ENCODE measurements at regions not wholly inside any gene's neighbourhood (a gene's known extent, or its start where the extent isn't known, plus 50 kb on each side); places are given as distances from the start of the nearest gene placed in this dataset.

DNA sequence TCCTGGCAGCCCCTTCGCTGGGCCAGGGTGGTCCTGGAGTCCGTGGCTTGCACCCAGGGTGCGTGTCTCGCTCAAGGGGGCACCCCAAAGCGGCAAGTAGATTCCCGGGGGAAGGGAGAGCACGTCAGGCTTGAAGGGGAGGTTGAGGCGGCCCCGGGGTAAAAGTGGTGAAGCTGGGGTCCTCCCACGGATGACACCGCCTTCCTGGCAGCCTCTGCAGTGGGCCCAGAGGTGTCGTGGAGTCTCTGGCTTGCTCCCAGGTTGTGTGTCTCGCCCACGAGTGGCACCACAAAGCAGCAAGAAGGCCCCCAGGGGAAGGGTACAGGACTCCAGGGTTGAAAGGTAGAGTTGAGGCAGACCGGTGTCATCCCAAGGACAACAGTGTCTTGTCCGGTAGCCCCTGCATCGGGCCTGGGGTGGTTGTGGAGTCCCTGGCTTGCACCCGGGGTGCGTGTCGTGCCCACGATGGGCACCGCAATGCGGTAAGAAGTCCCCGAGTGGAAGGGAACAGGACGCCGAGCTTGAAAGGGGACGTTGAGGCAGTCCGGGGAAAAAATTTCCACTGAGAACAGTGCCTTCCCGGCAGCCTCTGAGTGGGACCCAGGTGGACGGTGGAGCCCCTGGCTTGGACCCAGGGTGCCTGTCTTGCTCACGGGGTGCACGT lies 158.0 kb upstream of the ALG10B start:
- Mint-ChIP-seq H3K27me3 (no peaks in the 10 kb centered on the region), H3K4me1 (no peaks in the 10 kb centered on the region), H3K36me3 (no peaks in the 10 kb centered on the region), H3K27ac (no peak overlapping the region), H3K4me3 (no peak overlapping the region), H3K9me3 (peaks cover 0 to 6% (median 2%) of the 10 kb centered on the region in 7 donors)
- DNase-seq (no peak), ATAC-seq (ENCODE audit: low read depth in 2 of 2) (no peak)
- H3K9me3 ChIP-seq (ENCODE audit: control insufficient read depth in 2 of 2, low read length in 2 of 2): peaks cover 0 to 6% of the 10 kb centered on the region in 2 experiments
- no peaks in the 10 kb centered on the region for H3K36me3 ChIP-seq (ENCODE audit: control insufficient read depth, insufficient read depth, low read length)
- no peak overlapping the region for H3K27ac ChIP-seq (ENCODE audit: insufficient read depth, low read length, poor library complexity, severe bottlenecking)
- H3K27me3 ChIP-seq (ENCODE audit: control insufficient read depth, insufficient read depth, low read length): no peaks in the 10 kb centered on the region
- H3K4me1 ChIP-seq (ENCODE audit: control insufficient read depth, insufficient read depth, low read length, poor library complexity, severe bottlenecking): no peaks in the 10 kb centered on the region
- no peak overlapping the region for H3K4me3 ChIP-seq (ENCODE audit: low read depth, low read length)

DNA sequence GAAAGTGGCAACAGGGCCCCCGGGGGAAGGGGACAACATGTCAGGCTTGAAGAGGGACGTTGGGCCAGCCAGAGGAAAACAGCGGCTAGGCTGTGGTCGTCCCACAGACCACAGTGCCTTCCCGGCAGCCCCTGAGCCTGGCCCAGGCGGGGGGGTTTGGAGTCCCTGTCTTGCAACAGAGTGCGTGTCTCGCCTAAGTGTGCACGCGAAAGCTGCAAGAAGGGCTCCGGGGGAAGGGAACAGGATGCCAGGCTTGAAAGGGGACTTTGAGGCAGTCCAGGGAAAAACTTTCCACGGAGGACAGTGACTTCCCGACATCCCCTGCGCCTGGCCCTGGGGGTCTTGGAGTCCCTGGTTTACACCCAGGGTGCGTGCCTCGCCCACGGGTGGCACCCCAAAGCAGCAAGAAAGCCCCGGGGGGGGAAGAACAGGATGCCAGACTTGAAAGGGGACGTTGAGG lies 157.5 kb upstream of the ALG10B start:
- Mint-ChIP-seq H3K4me3 (no peak overlapping the region), H3K9me3 (peaks cover 2 to 6% (median 2%) of the 10 kb centered on the region in 7 donors), H3K36me3 (no peaks in the 10 kb centered on the region), H3K27ac (no peak overlapping the region), H3K4me1 (no peaks in the 10 kb centered on the region), H3K27me3 (no peaks in the 10 kb centered on the region)
- ATAC-seq (ENCODE audit: low read depth in 2 of 2): no peak
- Histone ChIP-seq H3K4me1 (ENCODE audit: control insufficient read depth, insufficient read depth, low read length, poor library complexity, severe bottlenecking) (no peaks in the 10 kb centered on the region), H3K36me3 (ENCODE audit: control insufficient read depth, insufficient read depth, low read length) (no peaks in the 10 kb centered on the region), H3K9me3 (ENCODE audit: control insufficient read depth in 2 of 2, low read length in 2 of 2) (peaks cover 0 to 6% of the 10 kb centered on the region in 2 experiments), H3K4me3 (ENCODE audit: low read depth, low read length) (no peak overlapping the region), H3K27ac (ENCODE audit: insufficient read depth, low read length, poor library complexity, severe bottlenecking) (no peak overlapping the region), H3K27me3 (ENCODE audit: control insufficient read depth, insufficient read depth, low read length) (no peaks in the 10 kb centered on the region)
- DNase-seq: no peak

DNA sequence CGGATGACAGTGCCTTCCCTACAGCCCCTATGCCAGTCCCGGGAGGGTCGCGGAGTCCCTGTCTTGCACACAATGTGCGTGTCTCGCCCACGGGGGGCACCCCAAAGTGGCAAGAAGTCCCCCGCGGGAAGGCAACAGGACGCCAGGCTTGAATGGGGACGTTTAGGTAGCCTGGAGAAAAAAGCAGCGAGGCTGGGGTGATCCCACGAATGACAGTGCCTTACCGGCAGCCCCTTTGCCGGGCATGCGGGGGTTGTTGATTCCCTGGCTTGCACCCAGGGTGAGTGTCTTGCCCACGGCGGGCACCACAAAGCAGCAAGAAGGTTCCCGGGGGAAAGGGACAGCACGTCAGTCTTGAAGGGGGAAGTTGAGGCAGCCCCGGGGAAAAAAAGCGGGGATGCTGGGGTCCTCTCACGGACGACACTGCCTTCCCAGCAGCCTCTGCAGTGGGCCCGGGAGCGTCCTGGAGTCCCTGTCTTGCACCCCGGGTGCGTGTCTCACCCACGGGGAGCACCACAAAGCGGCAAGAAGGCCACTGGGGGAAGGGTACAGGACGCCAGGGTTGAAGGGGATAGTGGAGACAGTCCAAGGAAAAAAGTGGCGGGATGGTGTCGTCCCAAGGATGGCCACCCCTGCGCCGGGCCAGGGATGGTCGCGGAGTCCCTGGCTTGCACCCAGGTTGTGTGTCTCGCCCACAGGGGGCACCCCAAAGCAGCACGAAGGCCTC lies 156.8 kb upstream of the ALG10B start:
- no peak overlapping the region for H3K4me3 ChIP-seq (ENCODE audit: low read depth, low read length)
- Mint-ChIP-seq H3K9me3 (peaks cover 2 to 7% (median 4%) of the 10 kb centered on the region in 7 donors), H3K4me3 (no peak overlapping the region), H3K27ac (no peak overlapping the region), H3K36me3 (no peaks in the 10 kb centered on the region), H3K4me1 (peaks cover 0 to 5% (median 0%) of the 10 kb centered on the region in 4 donors), H3K27me3 (peaks cover 4% of the 10 kb centered on the region)
- DNase-seq (no peak), ATAC-seq (ENCODE audit: low read depth in 2 of 2) (no peak)
- peaks cover 0 to 6% of the 10 kb centered on the region in 2 experiments for H3K9me3 ChIP-seq (ENCODE audit: control insufficient read depth in 2 of 2, low read length in 2 of 2)
- no peaks in the 10 kb centered on the region for H3K27me3 ChIP-seq (ENCODE audit: control insufficient read depth, insufficient read depth, low read length)
- no peaks in the 10 kb centered on the region for H3K4me1 ChIP-seq (ENCODE audit: control insufficient read depth, insufficient read depth, low read length, poor library complexity, severe bottlenecking)
- H3K27ac ChIP-seq (ENCODE audit: insufficient read depth, low read length, poor library complexity, severe bottlenecking): no peak overlapping the region
- no peaks in the 10 kb centered on the region for H3K36me3 ChIP-seq (ENCODE audit: control insufficient read depth, insufficient read depth, low read length)

DNA sequence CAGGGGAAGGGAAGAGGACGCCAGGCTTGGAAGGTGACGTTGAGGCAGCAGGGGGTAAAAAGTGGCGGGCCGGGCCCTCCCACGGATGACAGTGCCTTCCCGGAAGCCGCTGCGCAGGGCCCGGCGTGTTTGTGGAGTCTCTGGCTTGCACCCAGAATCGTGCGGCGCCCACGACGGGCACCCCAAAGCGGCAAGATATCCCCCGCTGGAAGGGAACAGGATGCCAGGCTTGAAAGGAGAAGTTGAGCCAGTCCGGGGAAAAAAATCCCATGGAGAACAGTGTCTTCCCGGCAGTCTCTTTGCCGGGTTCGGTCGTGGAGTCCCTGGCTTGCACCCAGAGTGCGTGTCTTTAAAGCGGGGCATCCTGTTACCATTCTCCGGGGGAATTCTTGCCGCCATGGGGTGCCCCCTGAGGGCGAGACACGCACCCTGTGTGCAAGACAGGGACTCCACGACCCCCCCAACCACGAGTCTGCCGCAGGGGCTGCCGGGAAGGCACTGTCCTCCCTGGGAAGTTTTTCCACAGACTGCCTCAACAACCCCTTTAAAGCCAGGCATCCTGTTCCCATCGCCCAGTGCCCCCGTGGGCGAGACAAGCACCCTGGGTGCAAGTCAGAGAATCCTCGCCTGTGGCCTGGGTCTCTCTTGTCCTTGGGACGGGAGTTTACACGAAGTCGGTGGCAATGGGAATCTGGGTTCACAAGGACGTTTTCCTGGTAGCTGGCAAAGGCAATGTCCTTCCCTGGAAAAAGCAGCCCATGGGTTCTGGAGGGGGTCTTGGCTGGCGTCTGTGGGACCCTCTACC lies 156.1 kb upstream of the ALG10B start:
- H3K27me3 Mint-ChIP-seq: peaks cover 4% of the 10 kb centered on the region
- H3K27ac Mint-ChIP-seq: no peak overlapping the region
- Histone ChIP-seq H3K4me1 (ENCODE audit: control insufficient read depth, insufficient read depth, low read length, poor library complexity, severe bottlenecking) (no peaks in the 10 kb centered on the region), H3K36me3 (ENCODE audit: control insufficient read depth, insufficient read depth, low read length) (no peaks in the 10 kb centered on the region), H3K4me3 (ENCODE audit: low read depth, low read length) (no peak overlapping the region), H3K27me3 (ENCODE audit: control insufficient read depth, insufficient read depth, low read length) (no peaks in the 10 kb centered on the region), H3K9me3 (ENCODE audit: control insufficient read depth in 2 of 2, low read length in 2 of 2) (peaks cover 0 to 6% of the 10 kb centered on the region in 2 experiments), H3K27ac (ENCODE audit: insufficient read depth, low read length, poor library complexity, severe bottlenecking) (no peak overlapping the region)
- no peak overlapping the region for H3K4me3 Mint-ChIP-seq
- no peak for DNase-seq
- no peak for ATAC-seq (ENCODE audit: low read depth in 2 of 2)
- H3K9me3 Mint-ChIP-seq: peaks cover 2 to 7% (median 4%) of the 10 kb centered on the region in 7 donors
- peaks cover 0 to 5% (median 0%) of the 10 kb centered on the region in 4 donors for H3K4me1 Mint-ChIP-seq
- H3K36me3 Mint-ChIP-seq: no peaks in the 10 kb centered on the region

DNA sequence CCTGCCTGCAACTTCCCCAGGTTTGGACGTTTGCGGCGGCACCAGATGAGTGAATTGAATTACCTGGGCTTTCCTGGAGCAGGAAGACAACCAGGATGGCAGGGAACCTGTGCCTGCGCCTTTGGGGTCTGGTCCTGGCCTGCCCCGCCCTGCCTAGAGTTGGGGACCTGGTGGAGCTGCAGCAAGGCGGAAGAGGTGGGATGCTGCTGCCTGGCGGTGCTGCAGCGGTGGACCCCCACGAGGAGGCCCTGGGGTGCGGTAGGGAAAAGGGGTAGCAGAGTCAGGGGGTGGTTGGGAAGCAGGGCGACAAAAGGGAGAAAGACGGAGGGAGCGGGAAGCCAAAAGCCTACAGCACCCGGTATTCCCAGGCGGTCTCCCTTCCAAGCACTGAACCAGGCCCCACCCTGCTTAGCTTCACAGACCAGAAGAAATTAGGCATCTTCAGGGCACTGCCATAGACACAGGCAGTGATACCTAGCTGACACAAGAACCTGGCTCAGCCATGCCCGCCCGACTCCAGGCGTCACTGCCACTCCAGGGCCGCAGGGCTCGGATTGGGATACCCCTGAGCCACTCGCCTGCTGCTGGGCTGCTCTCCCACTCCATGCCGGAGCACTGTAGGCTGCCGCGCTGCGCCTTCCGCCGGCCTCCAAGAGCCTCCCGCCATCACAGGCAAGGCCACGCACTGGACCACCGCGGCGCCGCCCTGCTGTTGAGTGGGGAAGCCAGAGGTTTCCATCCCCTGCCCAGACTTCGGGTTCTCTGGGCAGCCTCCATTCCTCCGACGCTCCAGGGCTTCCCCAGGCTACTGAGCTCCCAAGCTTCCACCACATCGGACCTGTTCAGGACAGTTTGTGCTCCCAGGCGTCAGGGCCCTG lies 155.2 kb upstream of the ALG10B start:
- no peak overlapping the region for H3K4me3 ChIP-seq (ENCODE audit: low read depth, low read length)
- peaks cover 0 to 6% of the 10 kb centered on the region in 2 experiments for H3K9me3 ChIP-seq (ENCODE audit: control insufficient read depth in 2 of 2, low read length in 2 of 2)
- H3K27me3 ChIP-seq (ENCODE audit: control insufficient read depth, insufficient read depth, low read length): no peaks in the 10 kb centered on the region
- peaks cover 0 to 5% (median 0%) of the 10 kb centered on the region in 4 donors for H3K4me1 Mint-ChIP-seq
- DNase-seq (no peak), ATAC-seq (ENCODE audit: low read depth in 2 of 2) (no peak)
- H3K27me3 Mint-ChIP-seq: peaks cover 4% of the 10 kb centered on the region
- H3K36me3 ChIP-seq (ENCODE audit: control insufficient read depth, insufficient read depth, low read length): no peaks in the 10 kb centered on the region
- H3K27ac Mint-ChIP-seq: no peak overlapping the region
- H3K36me3 Mint-ChIP-seq: no peaks in the 10 kb centered on the region
- H3K9me3 Mint-ChIP-seq: peaks cover 2 to 7% (median 4%) of the 10 kb centered on the region in 7 donors
- H3K27ac ChIP-seq (ENCODE audit: insufficient read depth, low read length, poor library complexity, severe bottlenecking): no peak overlapping the region
- H3K4me1 ChIP-seq (ENCODE audit: control insufficient read depth, insufficient read depth, low read length, poor library complexity, severe bottlenecking): no peaks in the 10 kb centered on the region
- no peak overlapping the region for H3K4me3 Mint-ChIP-seq

DNA sequence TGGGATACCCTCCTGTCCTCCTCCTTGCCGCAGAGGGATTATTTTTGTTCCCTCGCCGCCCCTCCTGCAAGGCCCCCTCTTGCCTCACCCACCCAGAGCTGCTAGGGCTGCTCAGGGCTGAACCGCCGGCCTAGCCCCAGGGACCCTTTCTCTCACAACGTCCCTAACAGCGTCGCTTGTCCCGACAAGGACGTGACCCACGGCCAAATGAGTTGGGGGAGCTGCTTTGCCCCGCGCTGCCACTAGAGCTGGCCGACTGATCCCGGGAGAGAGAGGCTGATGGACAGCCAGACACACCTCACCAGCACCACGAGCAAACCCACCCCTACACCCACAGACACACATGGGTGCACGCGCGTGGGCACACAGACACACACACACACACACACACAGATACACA lies 154.6 kb upstream of the ALG10B start:
- Histone ChIP-seq H3K4me3 (ENCODE audit: low read depth, low read length) (no peak overlapping the region), H3K27ac (ENCODE audit: insufficient read depth, low read length, poor library complexity, severe bottlenecking) (no peak overlapping the region), H3K9me3 (ENCODE audit: control insufficient read depth in 2 of 2, low read length in 2 of 2) (peaks cover 0 to 6% of the 10 kb centered on the region in 2 experiments), H3K36me3 (ENCODE audit: control insufficient read depth, insufficient read depth, low read length) (no peaks in the 10 kb centered on the region), H3K4me1 (ENCODE audit: control insufficient read depth, insufficient read depth, low read length, poor library complexity, severe bottlenecking) (no peaks in the 10 kb centered on the region), H3K27me3 (ENCODE audit: control insufficient read depth, insufficient read depth, low read length) (no peaks in the 10 kb centered on the region)
- H3K27ac Mint-ChIP-seq: no peak overlapping the region
- ATAC-seq (ENCODE audit: low read depth in 2 of 2): no peak
- peaks cover 0 to 5% (median 0%) of the 10 kb centered on the region in 4 donors for H3K4me1 Mint-ChIP-seq
- no peak for DNase-seq
- no peaks in the 10 kb centered on the region for H3K36me3 Mint-ChIP-seq
- H3K9me3 Mint-ChIP-seq: peaks cover 2 to 7% (median 2%) of the 10 kb centered on the region in 7 donors
- H3K4me3 Mint-ChIP-seq: no peak overlapping the region
- peaks cover 4% of the 10 kb centered on the region for H3K27me3 Mint-ChIP-seq
